Dermis blood vessel endothelial cell (primary cell): ENCODE measurements at regions not wholly inside any gene's neighbourhood (a gene's known extent, or its start where the extent isn't known, plus 50 kb on each side); places are given as distances from the start of the nearest gene placed in this dataset.
"Not testable (repeated sequence)": the region's sequence is repeated elsewhere in the genome, so short reads cannot be mapped to it uniquely, and the experiment has no call there.

ENCODE experiments used
- DNase-seq: peaks from one replicate; pipeline ENCODE4 v3.0.0; 2010

DNA sequence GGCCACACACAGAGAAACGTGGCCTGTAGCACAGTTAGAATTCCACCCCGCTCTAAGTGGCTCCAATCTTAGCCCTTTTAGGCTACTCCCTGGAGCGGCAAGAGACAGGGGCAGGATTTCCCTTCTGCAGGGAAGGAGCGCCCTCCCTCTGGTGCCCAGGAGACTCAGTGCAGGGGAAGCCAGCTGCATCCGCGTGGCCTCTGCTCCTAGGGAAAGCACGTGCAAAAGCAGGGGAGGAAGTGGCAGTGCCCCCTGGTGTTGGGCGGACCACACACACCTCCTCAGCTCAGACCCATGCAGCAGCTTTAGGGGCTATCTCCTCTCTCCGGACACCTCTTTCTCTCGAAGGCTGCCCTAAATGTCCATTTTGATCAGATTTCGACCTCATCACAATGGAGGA, 50.0 kb downstream of the SPRING1 start:
- DNase-seq, result peak; percentile 70

DNA sequence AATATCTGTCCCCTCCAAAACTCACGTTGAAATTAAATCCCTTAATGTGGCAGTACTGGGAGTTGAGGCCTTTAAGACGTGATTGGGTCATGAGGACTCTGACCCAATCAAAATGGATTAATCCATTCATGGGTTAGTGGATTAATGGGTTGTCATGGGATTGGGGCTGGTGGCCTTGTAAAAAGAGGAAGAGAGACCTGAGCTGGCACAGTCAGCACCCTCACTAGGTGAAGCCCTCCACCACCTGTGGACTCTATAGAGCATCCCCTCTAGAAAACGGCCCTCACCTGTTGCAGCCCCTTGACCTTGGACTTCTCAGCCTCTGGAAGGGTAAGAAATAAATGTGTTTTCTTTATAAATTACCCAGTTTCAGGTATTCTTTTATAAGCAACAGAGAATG, 53.0 kb downstream of the SPRING1 start:
- no peak for DNase-seq

DNA sequence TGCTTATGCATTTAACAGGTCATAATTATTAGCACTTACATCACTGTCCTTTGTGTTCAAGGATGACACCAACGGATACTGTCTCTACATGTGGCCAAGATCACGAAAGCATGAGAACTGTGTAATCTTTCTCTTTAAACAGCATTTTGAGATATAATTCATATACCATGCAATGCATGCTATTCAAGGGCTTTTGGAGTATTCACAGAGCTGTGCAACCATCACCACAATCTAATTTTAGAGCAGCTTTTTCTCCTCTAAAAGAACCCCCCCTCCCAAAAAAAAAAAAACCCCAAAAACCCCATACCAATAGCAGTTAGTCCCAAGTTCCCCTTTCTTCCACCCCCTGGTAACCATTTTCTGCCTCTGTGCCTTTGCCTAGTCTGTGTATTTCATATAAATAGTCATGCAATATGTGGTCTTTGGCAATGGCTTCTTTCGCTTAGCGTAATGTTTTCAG, 60.6 kb downstream of the SPRING1 start:
- DNase-seq, result no peak

DNA sequence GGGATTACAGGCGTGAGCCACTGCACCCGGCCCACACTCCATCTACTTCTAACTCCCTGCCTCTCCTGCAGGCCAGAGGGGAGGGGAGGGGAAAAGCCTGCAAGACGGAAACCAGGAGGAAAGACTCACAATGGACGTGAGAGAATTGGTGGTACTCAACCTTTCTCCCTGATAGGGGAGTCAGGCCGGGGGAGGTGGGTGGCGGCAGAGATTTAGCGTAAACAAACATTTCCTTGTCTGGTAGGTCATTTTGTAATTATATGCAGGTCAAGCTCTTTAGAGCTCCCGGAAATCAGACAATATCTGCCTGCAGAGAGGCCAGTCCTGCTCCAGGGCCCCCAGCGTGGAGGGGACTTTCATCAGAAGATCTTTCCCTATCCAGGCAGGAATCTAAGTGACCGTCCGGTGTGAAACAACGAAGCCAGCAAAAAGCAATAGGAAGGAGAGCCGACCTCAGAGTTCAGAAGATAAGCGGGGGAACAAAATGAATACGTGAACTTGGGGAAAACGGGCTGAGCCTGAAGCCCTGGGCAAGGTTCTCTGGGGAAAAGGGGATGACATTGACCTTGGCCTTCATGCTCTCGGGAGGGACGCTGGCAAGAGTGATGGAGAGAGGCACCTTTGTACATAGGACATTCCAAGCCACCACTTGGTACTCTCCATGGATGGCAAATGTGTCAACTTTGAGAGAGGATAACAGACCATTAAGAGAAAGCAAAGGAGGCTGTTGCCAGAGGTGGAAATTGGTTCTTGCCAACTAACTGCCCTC, 62.3 kb downstream of the SPRING1 start:
- DNase-seq, result peak; percentile 80

DNA sequence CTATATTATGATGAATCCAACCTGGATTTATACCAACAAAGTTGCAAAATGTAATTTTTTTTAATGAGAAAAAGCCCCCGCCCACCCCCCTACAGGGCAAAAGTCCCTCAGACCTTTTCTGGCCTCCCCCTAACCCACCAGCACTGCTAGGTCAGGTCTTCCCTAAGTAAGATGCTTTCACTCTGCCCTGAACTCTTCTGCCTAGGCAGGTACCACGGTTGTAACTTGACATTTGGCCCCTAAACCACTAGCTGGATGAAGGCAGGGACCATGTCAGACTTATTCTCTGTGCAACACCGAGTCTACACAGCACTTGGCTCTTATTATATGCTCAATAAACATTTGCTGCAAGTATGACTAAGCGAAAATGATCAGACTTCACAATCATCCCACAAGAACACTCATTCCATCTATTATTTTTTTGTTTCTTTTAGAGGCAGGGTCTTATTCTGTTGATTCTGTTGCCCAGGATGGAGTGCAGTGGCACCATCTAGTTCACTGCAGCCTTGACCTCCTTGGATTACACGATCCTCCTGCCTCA, 63.2 kb downstream of the SPRING1 start:
- DNase-seq, result peak; percentile 20

DNA sequence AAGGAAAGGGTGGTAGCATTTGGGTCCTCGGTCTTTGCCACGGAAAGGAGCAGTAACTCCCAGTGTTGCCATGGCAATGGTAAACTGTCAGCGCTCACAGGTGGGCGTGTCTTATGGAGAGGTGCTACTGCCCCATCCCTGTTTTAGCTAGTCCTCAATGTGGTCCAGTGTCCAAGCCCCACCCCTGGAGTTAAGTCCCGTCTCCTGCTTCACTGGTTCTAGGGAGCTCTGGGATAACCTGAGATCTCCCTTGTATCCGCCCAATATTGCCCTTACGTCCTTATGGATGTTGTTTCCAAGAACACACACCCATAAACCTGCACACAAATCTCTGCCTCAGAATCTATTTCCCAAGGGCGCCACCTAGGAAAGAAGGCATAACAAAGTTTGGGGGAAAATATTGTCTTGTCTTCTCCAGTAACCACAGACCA, 64.2 kb downstream of the SPRING1 start:
- DNase-seq, result no peak

DNA sequence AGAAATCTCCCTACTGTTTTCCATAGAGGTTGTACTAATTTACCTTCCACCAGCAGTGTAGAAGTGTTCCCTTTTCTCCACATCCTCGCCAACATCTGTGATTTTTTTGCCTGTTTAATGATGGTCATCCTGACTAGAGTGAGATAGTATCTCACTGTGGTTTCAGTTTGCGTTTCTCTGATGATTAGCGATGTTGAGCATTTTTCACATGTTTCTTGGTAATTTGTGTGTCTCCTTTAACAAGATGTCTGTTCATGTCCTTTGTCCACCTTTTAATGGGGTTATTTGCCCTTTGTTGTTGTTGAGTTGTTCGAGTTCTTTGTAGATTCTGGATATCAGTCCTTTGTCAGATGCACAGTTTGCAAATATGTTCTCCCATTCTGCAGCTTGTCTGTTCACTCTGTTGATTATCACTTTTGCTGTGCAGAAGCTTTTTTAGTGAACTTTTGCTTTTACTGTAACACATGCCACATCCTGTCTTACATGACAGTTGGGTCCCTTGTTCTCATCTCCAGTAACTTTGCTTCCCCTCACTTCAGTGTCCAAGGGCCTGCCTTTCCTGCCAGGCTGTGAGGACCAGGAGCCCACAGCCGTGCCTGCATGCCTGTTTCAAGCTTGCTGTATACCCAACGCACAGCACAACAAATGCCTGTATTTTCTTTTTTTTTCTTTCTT, 64.9 kb downstream of the SPRING1 start:
- DNase-seq, result no peak

DNA sequence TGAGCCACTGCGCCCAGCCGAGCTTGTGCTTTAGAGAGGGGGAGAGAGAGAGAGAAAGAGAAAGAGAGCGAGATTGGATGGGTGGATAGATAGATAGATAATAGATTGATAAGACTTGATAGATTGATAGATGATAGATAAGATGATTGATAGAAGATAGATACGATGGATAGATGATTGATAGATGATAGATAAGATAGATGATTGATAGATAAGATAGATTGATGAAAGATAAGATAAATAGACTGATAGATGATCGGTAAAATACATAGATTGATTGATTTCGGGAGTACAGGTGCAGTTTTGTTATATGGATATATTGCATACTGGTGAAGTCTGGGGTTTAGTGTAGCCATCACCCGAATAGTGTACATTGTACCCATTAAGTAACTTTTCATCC, 65.9 kb downstream of the SPRING1 start:
- DNase-seq, result no peak

DNA sequence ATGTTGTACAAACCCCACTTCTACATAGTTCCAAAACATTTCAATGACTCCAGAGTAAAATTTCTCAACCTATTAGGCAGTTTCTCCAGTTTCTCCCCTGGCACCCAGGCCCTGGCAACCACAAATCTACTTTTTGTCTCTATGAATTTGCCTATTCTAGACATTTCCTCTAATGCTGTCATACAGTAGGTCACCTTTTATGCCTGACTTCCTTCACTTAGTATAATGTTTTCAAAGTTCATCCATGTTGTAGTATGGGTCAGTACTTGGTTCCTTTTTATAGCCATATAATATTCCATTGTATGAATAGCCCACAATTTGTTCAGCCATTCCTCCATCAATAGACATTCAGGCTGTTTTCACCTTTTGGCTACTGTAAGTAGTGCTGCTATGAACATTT, 67.0 kb downstream of the SPRING1 start:
- DNase-seq, result no peak

DNA sequence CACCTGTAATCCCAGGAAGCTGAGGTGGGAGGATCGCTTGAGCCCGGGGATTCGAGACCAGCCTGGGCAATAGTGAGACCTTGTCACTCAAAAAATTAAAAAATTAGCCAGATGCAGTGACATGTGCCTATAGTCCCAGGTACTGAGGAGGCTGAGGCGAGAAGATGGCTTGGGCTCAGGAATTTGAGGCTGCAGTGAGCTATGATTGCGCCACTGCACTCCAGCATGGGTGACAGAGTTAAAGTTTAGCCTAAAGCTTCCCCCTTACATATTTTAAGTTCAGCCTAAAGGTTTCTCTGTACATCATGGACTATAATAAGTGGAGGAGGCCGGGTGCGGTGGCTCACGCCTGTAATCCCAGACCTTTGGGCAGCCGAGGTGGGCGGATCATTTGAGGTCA, 70.1 kb downstream of the SPRING1 start:
- DNase-seq, result no peak

DNA sequence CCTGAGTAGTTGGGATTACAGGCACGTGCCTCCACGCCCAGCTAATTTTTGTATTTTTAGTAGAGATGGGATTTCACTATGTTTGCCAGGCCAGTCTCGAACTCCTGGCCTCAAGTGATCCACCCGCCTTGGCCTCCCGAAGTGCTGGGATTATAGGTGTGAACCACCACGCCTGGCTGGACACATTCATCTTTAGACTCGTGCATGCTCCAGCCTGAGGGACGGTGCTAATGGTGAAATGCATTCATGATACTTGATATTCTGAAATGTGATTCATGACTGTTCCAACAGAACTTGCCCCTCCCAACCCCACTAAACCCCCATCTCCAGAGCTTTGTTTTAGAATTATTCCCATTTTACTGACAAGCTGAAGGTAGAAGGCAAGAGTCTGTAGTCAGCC, 71.0 kb downstream of the SPRING1 start:
- DNase-seq, result not testable (repeated sequence)

DNA sequence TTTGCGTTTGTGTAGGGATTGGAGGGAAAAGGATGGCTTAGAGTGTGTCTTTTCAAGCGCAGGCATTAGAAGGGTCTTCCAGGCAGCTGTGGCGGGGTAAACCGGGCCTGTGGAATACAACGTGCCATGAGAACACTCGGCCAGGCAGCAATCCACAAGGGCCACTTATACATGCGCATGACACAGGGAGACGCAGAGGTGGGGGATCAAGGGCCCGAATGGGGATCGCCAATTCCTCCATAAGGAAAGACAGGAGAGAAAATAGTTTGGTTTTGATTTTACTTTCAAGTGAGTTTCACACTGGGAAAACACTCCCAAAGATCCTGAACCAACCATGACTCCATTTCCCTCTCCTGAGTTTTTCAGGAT, 71.6 kb downstream of the SPRING1 start:
- DNase-seq, result no peak

DNA sequence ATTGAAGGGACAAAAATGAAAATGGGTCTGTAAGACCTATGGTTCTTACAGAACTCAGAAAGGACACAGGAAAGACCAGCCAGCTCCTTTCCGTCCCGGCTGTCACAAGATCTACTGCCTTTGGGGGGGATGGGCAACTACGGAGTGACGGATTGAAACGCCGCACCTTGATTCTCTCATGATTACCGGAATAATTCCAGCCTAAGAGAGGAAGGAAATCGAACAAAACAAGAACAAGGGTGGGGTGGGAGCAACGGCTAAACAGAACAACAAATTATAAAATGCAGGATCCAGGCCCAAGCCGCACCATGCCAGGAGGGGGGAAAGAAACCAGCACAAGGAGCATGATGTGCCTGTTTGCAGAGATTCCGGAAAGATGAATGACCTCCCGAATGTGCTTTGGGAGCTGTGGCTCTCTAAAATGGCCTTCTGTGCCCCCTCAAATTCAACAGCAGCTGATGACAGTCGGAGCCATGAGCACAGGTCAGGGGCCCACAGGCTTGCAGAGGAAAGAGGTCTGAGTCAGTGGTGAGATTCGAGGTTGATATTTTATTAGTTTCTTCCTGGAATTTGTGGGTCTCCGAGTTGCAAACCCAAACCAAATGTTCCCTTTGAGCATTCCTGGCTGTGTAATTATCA, 72.1 kb downstream of the SPRING1 start:
- peak; percentile 15 for DNase-seq

DNA sequence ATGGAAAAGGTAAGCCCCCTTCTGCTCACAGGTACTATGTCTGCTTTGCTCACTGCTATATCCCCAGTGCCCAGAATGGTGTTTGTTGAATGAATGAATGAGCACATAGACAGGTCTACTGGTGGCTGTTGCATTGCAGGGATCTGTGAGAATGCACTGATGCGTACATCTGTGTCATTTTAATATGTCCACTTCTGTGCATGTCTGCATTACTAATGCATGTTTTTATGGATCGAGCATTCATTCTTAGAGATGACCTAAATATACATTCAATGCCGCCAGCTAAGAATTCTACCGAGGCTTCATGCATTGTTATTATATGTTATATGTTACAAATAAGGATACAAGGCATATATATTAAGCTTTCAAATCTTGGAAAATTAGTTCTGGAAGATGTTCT, 73.8 kb downstream of the SPRING1 start:
- no peak for DNase-seq

DNA sequence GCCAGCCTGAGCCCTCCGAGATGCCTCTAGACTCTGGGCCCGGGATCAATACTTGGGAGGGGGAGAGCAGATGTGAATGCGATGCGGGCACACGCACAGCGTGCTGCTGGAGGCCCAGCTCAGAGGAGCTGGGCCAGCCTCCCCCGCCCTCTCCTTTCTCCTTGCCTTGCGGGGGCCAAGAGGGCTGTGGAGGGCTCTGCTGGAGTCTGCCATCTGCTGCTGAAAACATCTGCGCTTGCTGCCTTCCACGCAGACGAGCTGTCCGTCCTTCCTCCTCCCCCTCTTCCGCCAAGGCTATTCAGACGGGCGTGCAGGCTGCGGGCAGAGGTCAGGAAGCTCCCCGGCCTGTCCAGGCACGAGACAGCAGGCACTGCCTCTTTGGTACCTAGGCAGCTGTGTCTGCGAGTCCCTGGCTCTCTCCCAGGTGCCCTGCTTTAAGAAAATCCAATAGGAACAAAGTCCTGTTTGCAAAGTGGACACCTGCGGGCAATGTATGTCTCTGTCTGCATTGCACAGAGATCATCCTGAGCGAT, 75.2 kb downstream of the SPRING1 start:
- peak; percentile 41 for DNase-seq

DNA sequence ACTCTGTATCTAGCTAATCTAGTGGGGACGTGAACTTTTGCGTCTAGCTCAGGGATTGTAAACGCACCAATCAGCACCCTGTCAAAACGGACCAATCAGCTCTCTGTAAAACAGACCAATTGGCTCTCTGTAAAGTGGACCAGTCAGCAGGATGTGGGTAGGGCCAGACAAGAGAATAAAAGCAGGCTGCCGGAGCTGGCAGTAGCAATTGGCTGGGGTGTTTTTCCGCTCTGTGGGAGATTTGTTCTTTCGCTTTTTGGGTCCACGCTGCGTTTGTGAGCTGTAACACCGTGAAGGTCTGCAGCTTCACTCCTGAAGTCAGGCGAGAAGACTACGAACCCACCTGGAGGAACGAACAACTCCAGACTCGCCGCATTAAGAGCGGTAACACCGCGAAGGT, 76.5 kb downstream of the SPRING1 start:
- no peak for DNase-seq

DNA sequence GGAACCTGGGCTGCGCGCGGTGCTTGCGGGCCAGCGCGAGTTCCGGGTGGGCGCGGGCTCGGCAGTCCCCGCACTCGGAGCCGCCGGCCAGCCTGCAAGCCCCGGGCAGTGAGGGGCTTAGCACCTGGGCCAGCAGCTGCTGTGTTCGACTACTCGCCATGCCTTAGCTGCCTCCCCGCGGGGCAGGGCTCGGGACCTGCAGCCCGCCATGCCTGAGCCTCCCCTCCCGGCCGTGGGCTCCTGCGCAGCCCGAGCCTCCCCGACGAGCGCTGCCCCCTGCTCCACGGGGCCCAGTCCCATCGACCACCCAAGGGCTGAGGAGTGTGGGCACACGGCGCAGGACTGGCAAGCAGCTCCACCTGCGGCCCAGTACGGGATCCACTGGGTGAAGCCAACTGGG, 77.1 kb downstream of the SPRING1 start:
- not testable (repeated sequence) for DNase-seq

DNA sequence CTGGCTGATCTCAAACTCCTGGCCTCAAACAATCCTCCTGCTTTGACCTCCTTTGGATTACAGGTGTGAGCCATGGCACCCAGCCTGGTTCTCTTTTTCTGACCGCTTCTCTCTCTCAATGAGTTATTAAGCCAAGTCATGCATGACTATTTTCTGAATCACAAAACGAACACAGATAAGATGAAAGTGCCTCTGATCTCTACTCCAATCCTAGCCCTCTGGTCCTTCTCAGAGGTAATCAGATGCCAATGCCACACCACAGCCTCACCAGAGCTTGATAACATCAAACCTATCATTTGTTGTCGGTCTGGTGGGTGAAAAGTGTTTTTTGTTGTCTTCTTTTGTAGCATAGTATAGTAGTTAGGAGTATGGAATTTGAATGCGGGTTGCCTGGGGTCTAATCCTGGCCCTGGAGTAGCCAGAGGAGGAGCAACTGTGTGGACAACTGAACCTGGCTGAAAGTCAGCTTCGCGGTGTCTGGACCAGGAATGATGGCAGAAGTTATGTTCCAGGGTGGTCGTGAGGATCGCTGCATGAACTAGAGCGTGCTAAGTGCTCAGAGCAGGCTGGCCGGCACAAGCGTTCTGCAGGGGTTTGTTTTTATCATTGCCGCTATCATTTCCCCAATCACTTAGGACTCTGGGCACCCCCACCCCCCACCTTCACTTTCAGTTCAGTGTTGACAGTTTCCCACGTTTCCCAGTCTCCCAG, 77.9 kb downstream of the SPRING1 start:
- no peak for DNase-seq

DNA sequence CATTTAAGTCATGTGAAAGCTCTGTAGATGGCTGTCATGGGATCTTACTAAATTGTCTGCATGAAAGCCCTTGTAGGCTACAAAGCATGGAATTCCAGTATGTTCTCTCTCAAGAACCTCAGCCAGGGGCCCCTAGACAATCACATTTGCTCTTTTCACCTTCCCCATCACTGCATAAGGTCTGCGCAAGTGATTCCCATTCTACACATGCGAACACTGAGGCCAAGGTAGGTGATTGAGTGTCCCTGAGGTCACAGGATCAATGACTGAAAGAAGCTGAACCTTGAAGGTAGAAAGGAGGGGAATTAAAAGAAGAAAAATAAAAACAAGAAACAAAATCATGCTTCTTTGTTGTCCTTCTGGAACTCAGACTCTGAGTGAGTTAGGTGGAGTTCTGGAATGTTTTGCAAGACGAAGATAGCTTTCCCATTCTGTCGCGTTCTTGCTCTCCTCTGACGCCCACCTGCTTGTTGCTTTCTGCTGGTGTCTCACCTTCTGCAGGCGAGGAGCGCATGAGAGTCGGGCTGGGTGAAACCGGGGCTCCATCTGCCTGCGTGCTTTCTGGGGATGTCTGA, 79.9 kb downstream of the SPRING1 start:
- no peak for DNase-seq

DNA sequence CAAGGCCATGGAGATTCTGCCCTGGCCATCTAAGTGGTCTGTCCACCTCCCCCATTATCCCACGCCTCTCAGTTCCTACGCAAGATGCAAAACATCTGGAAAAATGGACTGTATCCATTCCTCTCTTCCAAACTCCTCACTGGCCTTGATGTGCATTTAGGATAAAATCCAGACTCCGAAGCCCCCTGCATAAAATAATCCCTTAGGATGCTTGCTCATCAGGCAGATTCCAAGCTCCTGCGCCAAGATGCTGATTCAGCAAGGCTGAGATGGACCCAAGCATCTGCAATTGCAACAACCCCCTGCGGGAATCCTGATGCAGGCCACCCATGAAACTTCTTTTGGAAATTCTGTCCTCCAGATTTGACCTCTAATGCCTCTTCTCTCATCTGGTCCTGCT, 81.6 kb downstream of the SPRING1 start:
- DNase-seq, result no peak

DNA sequence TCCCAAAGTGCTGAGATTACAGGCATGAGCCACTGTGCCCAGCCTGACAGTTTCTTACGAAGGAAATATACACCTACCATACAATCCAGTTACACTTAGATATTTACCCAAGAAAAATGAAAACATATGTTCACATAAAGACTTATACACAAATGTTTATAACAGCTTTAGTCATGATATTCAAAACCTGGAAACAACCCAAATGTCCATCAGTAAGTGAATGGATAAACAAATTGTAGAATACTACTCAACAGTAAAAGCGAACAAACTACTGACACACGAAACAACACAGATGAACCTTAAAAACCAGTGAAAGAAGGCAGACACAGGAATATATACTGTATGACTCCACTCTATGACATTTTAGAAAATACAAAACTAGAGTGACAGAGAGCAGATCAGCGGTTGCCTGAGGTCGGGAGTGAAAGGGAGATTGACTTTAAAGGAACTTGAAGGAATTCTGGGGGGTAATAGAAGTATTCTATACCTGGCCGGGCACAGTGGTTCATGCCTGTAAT, 83.6 kb downstream of the SPRING1 start:
- no peak for DNase-seq

DNA sequence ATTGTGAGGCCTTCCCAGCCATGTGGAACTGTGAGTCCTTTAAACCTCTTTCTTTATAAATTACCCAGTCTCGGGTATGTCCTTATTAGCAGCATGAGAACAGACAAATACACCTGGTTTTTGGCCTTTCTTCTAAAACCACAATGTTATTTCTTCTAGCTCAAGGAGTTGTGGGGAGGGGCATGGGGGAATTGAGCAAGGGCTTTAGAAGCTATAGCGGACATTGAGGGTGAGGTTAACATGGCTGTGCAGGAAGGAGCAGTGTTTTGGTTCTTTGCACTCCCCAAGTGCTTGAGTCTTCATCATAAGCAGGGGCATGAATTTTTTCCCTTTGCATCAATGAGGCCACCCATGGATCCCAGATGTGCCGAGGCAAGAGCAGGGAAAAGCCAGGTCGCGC, 86.8 kb downstream of the SPRING1 start:
- DNase-seq, result no peak
